Fibroblast of villous mesenchyme (primary cell): ENCODE measurements at regions not wholly inside any gene's neighbourhood (a gene's known extent, or its start where the extent isn't known, plus 50 kb on each side); places are given as distances from the start of the nearest gene placed in this dataset.

Experiments
- DNase-seq: peaks from one replicate; pipeline ENCODE4 v3.0.0-alpha.2; 2010; ENCODE audit warnings: low read depth
- H3K4me3 ChIP-seq: 2 replicates; pipeline ENCODE4 v1.5.1; 2011; ENCODE audit warnings: low read depth, mild to moderate bottlenecking, low read length
- CTCF ChIP-seq: IDR thresholded peaks from 2 replicates; pipeline ENCODE4 v1.5.1; 2012; ENCODE audit warnings: low read depth, mild to moderate bottlenecking, low read length; ENCODE audit not compliant: insufficient read depth

GRCh38 chr15:58344213-58345070, 87.3 kb upstream of the LIPC start:
- peak; percentile 51 for DNase-seq
- TF ChIP-seq CTCF: no peak
- no peak overlapping the region for H3K4me3 ChIP-seq

DNA sequence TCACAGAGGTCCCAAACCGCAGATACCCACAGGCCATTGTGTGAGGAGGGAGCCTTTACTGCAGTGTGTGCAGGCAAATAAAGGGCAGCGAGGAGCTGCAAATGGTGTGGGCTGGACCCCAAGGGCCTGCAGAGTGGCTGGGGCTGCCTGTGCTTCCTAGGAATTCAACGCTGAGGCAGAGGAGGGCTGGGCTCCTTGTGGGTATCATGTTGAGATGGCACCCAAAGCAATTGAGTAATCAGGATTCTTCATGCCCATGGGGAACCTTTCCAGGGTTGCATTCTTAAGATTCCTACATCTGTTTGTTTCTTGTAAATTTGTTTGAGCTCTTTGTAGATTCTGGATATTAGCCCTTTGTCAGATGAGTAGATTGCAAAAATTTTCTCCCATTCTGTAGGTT, 85.4 kb upstream of the LIPC start:
- TF ChIP-seq CTCF: no peak
- peak; percentile 55 for DNase-seq
- H3K4me3 ChIP-seq: no peak overlapping the region

DNA sequence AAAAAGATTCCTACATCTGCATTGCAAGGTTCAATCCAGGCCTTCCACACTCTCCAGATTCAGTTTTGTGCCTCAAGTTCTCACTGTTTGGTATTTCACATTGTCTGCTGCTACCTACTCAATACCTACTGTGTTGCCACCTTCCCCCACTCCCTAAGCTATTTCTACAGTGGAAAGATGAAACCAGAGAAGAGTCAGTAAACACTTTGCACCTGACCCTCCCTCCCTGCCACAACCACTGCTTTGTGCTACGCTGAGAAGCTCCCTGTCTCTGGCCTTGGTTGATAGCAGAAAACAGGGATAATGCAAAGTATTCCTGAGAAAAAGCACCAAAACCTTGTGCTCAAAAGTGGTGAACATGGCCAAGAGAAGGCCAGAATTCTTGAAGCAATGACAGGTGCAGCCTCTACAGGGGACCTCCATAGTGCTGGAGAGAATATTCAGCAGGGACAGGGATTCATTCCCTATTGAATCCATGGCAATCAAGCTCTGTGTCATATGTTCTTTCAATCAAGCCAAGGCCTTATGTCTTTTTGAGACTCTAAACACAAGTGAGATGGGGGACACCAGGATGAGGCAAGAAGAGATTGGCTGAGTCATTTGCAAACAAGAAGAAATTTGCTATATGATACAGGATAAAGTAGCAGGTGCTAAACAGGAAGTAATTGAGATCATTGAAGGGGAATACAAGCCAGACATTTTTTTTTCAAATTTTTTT, 83.5 kb upstream of the LIPC start:
- TF ChIP-seq CTCF: no peak
- no peak for DNase-seq
- no peak overlapping the region for H3K4me3 ChIP-seq

GRCh38 chr15:58352026-58352929, 79.5 kb upstream of the LIPC start:
- no peak for TF ChIP-seq CTCF
- H3K4me3 ChIP-seq: no peak overlapping the region
- DNase-seq: peak; percentile 65

DNA sequence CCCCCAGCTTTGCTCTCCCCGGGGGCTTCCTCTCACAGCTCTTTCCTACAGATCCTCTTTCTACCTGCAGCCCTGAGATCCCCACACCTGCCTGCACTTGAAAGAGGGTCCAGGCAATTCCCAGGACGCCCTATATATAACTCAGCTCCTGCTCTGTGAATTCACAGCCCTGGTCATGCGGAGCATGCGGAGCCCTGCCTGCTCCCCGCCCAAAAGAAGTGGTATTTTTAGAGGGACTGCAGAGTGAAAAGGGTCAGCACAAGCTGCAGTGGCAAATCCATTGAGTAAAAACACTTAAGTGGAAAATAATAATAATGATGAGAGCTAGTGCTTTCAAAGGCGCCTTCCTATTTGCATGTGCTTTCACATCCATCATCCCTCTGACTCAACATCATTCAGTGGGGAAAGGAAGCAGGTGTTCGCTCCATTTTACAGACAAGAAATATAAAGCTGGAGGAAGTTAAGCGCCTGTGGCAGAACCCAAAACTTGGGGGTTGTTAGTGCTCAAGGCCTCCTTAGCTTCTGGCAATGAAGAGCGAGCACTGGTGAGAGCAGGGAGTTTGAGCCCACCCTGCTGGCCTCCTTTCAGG, 76.3 kb upstream of the LIPC start:
- DNase-seq: no peak
- no peak overlapping the region for H3K4me3 ChIP-seq
- no peak for TF ChIP-seq CTCF

GRCh38 chr15:58355973-58356372, 75.8 kb upstream of the LIPC start:
- no peak for TF ChIP-seq CTCF

More at GRCh38 chr15:58355973-58356372, 75.8 kb upstream of the LIPC start:
- H3K4me3 ChIP-seq: no peak overlapping the region
- no peak for DNase-seq
